Lung (tissue), 12 donors: ENCODE measurements at regions not wholly inside any gene's neighbourhood (a gene's known extent, or its start where the extent isn't known, plus 50 kb on each side); places are given as distances from the start of the nearest gene placed in this dataset. TPM values are rescaled to one million over a fixed set of nuclear protein-coding genes. Genes with fewer than 3 reads are reported as not detected.

Experiments used
- ATAC-seq: fragments of 200-7000 bp; cut with Tn5 transposase; one replicate; pipeline ENCODE4 v1.9.1; 2020; ENCODE audit warnings: moderate number of reproducible peaks; ENCODE audit not compliant: insufficient read depth, low FRiP score
- DNase-seq, 3 donors: peaks; one replicate each; pipeline ENCODE4 v3.0.0-alpha.2; 2013 to 2017
- H3K27ac ChIP-seq, 2 donors: one replicate each; pipeline ENCODE4 v1.5.1; 2013; ENCODE audit warnings: mild to moderate bottlenecking in 2 of 2, moderate library complexity in 2 of 2, control low read depth in 1 of 2, inconsistent platforms in 1 of 2, low read depth in 1 of 2, low read length in 1 of 2
- H3K27me3 ChIP-seq, 3 donors: one replicate each; pipeline ENCODE4 v1.5.1; 2013; ENCODE audit warnings: low read length in 2 of 3; ENCODE audit not compliant: control insufficient read depth in 3 of 3, insufficient read depth in 3 of 3
- H3K36me3 ChIP-seq, 4 donors: one replicate each; pipeline ENCODE4 v1.5.1; 2013; ENCODE audit warnings: low read length in 4 of 4, mild to moderate bottlenecking in 1 of 4, moderate library complexity in 1 of 4; ENCODE audit not compliant: control insufficient read depth in 4 of 4, insufficient read depth in 4 of 4
- H3K4me1 ChIP-seq, 5 donors: one replicate each; pipeline ENCODE4 v1.5.1; 2013; ENCODE audit warnings: low read length in 5 of 5, mild to moderate bottlenecking in 2 of 5, moderate library complexity in 1 of 5; ENCODE audit not compliant: control insufficient read depth in 5 of 5, insufficient read depth in 5 of 5
- H3K4me3 ChIP-seq: one replicate; pipeline ENCODE4 v1.5.1; 2013; ENCODE audit warnings: mild to moderate bottlenecking, control low read depth, moderate library complexity
- H3K9ac ChIP-seq, 2 donors: one replicate each; pipeline ENCODE4 v1.5.1; 2013; ENCODE audit warnings: low read length in 2 of 2, control low read depth in 1 of 2; ENCODE audit not compliant: insufficient read depth in 1 of 2
- H3K9me3 ChIP-seq, 4 donors: one replicate each; pipeline ENCODE4 v1.5.1; 2013; ENCODE audit warnings: low read length in 3 of 4, mild to moderate bottlenecking in 1 of 4, moderate library complexity in 1 of 4; ENCODE audit not compliant: control insufficient read depth in 4 of 4, insufficient read depth in 3 of 4
- CTCF ChIP-seq: IDR thresholded peaks from 2 replicates; pipeline ENCODE4 v1.5.1; 2012; ENCODE audit warnings: mild to moderate bottlenecking; ENCODE audit errors: control extremely low read depth, extremely low read depth
- WGBS, 2 donors: extraction: QIAGEN DNeasy Blood & Tissue Kit; methylation state at CpG; one replicate each; pipeline ENCODE4 v1.1.7; 2013; 5-methylcytosine and 5-hydroxymethylcytosine counted together
- small RNA-seq: library from RNA; depleted of rRNA; stranded (forward); fragments of <200 nt; gene quantifications from one replicate; pipeline ENCODE3, GENCODE V24; 2014; ENCODE audit warnings: low replicate concordance
- donor health status: control.
- donor health status: control.
- donor health status: Bipolar disorder and iron deficiency.
- donor health status: healthy.
- donor health status: DM: yes; HTN: yes; CAD: no.

- DNase-seq = no peak
- TF ChIP-seq CTCF = no peak
- no peak for ATAC-seq
- no peaks in the 10 kb centered on the region for H3K27me3 ChIP-seq
- no peaks in the 10 kb centered on the region for H3K4me1 ChIP-seq
- no peaks in the 10 kb centered on the region for H3K9me3 ChIP-seq
- H3K36me3 ChIP-seq = no peaks in the 10 kb centered on the region
- no peak overlapping the region for H3K4me3 ChIP-seq
- no peak overlapping the region for H3K9ac ChIP-seq
- 89 to 100% methylated on average over 1 of the region's 1 CpG for WGBS, 2 donors
- no peak overlapping the region for H3K27ac ChIP-seq
Observed at GRCh38 chr1:240663169-240663879, 51.4 kb upstream of the GREM2 start.

Small RNA genes in the stretch of these regions (small RNA-seq; reads per million reads assigned to genes)
- not detected for gene RF00019
